ENCODE measurements at regions not wholly inside any gene's neighbourhood (a gene's known extent, or its start where the extent isn't known, plus 50 kb on each side); places are given as distances from the start of the nearest gene placed in this dataset.

- H3K4me3 ChIP-seq (ENCODE audit: low read depth, low read length), result no peak overlapping the region
- no peak for TF ChIP-seq CTCF (IDR thresholded peaks at IDR 0.05; ENCODE audit: insufficient read depth, low read depth, low read length, missing control alignments)
- DNase-seq (ENCODE audit: low read depth), result no peak
These were observed 453.9 kb upstream of the PKN2 start for GRCh38 chr1:88230126-88230525.

- TF ChIP-seq CTCF (IDR thresholded peaks at IDR 0.05; ENCODE audit: insufficient read depth, low read depth, low read length, missing control alignments), result no peak
- DNase-seq (ENCODE audit: low read depth), result no peak
- no peak overlapping the region for H3K4me3 ChIP-seq (ENCODE audit: low read depth, low read length)
These were observed 447.0 kb upstream of the PKN2 start for GRCh38 chr1:88237058-88237457.

- no peak overlapping the region for H3K4me3 ChIP-seq (ENCODE audit: low read depth, low read length)
- no peak for TF ChIP-seq CTCF (IDR thresholded peaks at IDR 0.05; ENCODE audit: insufficient read depth, low read depth, low read length, missing control alignments)
- DNase-seq (ENCODE audit: low read depth), result no peak
These were observed 444.9 kb upstream of the PKN2 start for GRCh38 chr1:88239205-88239604.

GRCh38 chr1:88247666-88248065, 436.4 kb upstream of the PKN2 start:
- no peak for TF ChIP-seq CTCF (IDR thresholded peaks at IDR 0.05; ENCODE audit: insufficient read depth, low read depth, low read length, missing control alignments)
- no peak overlapping the region for H3K4me3 ChIP-seq (ENCODE audit: low read depth, low read length)
- DNase-seq (ENCODE audit: low read depth), result no peak

GRCh38 chr1:88250915-88251314, 433.2 kb upstream of the PKN2 start:
- no peak for TF ChIP-seq CTCF (IDR thresholded peaks at IDR 0.05; ENCODE audit: insufficient read depth, low read depth, low read length, missing control alignments)

GRCh38 chr1:88252745-88253144, 431.3 kb upstream of the PKN2 start:
- H3K4me3 ChIP-seq (ENCODE audit: low read depth, low read length), result no peak overlapping the region
- no peak for TF ChIP-seq CTCF (IDR thresholded peaks at IDR 0.05; ENCODE audit: insufficient read depth, low read depth, low read length, missing control alignments)
- no peak for DNase-seq (ENCODE audit: low read depth)

More at GRCh38 chr1:88250915-88251314, 433.2 kb upstream of the PKN2 start:
- DNase-seq (ENCODE audit: low read depth), result no peak
- H3K4me3 ChIP-seq (ENCODE audit: low read depth, low read length), result no peak overlapping the region

GRCh38 chr1:88265606-88266005, 418.5 kb upstream of the PKN2 start:
- no peak for TF ChIP-seq CTCF (IDR thresholded peaks at IDR 0.05; ENCODE audit: insufficient read depth, low read depth, low read length, missing control alignments)
- DNase-seq (ENCODE audit: low read depth), result no peak
- no peak overlapping the region for H3K4me3 ChIP-seq (ENCODE audit: low read depth, low read length)
